A549 (cell line): ENCODE measurements at regions not wholly inside any gene's neighbourhood (a gene's known extent, or its start where the extent isn't known, plus 50 kb on each side); places are given as distances from the start of the nearest gene placed in this dataset.

Experiments
- ATAC-seq, 2 experiments: fragments of 200-7000 bp in 1 of 2; fragments of >200 bp in 1 of 2; cut with Nextera tagmentation in 1 of 2; cut with Tn5 transposase in 1 of 2; 3 replicates each; pipeline versions ENCODE4 v1.8.0 to v1.9.1; 2018 to 2020; ENCODE audit warnings: mild to moderate bottlenecking in 1 of 2, moderate library complexity in 1 of 2
- CTCF ChIA-PET: fragments of 300-600 bp; sonication (Branson Sonifier 250); formaldehyde crosslinking; extraction: SDS; loops from one replicate; lab custom pipeline; 2021; ENCODE audit warnings: antibody characterized with exemption, inconsistent platforms; lab: Yijun Ruan, JAX
- POLR2A ChIA-PET: fragments of 350-600 bp; formaldehyde crosslinking; extraction: SDS; loops from one replicate; lab custom pipeline; 2021; ENCODE audit warnings: antibody characterized with exemption, inconsistent platforms; lab: Yijun Ruan, JAX
- DNase-seq, 2 experiments: peaks; one replicate each; pipeline versions ENCODE4 v3.0.0 to v3.0.0-alpha.2; 2011 to 2016; ENCODE audit warnings: low read depth in 1 of 2, low spot score in 1 of 2
- FAIRE-seq: peaks from 2 replicates; lab custom pipeline; 2011; peaks lifted over from hg19 to GRCh38; lab: Jason Lieb, UNC
- H3K27ac ChIP-seq, 2 experiments: fragments of >200 bp; sonication (Bioruptor Twin); formaldehyde crosslinking; 3 replicates each; pipeline ENCODE4 v1.5.1; 2016 to 2017
- H3K4me1 ChIP-seq: fragments of >200 bp; sonication (Bioruptor Twin); formaldehyde crosslinking; 3 replicates; pipeline ENCODE4 v1.6.1; 2016
- H3K4me2 ChIP-seq: fragments of >200 bp; sonication (Bioruptor Twin); formaldehyde crosslinking; 3 replicates; pipeline ENCODE4 v1.6.1; 2016
- H3K4me3 ChIP-seq: fragments of >200 bp; sonication (Bioruptor Twin); formaldehyde crosslinking; 3 replicates; pipeline ENCODE4 v1.5.1; 2016
- H3K9me3 ChIP-seq: fragments of >200 bp; sonication (Bioruptor Twin); formaldehyde crosslinking; 3 replicates; pipeline ENCODE4 v1.6.1; 2016
- ATOH8 ChIP-seq: fragments of 250-450 bp; sonication (Bioruptor Pico); IDR thresholded peaks from 2 replicates; pipeline ENCODE4 v1.5.0; 2020; ENCODE audit warnings: low read depth, mild to moderate bottlenecking, moderate library complexity
- BCL3 ChIP-seq: fragments of >200 bp; sonication (Bioruptor Twin); formaldehyde crosslinking; IDR thresholded peaks from 3 replicates; pipeline ENCODE4 v1.6.1; 2016
- BHLHE40 ChIP-seq: IDR thresholded peaks from 2 replicates; pipeline ENCODE4 v1.6.1; 2012; ENCODE audit warnings: low read depth, low read length, inconsistent platforms
- CBX2 ChIP-seq: fragments of 200-600 bp; sonication (generic); IDR thresholded peaks from 2 replicates; pipeline ENCODE4 v1.6.1; 2016; ENCODE audit warnings: low read depth, mild to moderate bottlenecking, borderline replicate concordance
- CBX8 ChIP-seq: fragments of 200-600 bp; sonication (generic); IDR thresholded peaks from 2 replicates; pipeline ENCODE4 v1.6.1; 2016
- CEBPB ChIP-seq, 2 experiments: fragments of >200 bp in 1 of 2; sonication (Bioruptor Twin) in 1 of 2; formaldehyde crosslinking in 1 of 2; IDR thresholded peaks; 2 replicates each; pipeline ENCODE4 v1.6.1; 2012 to 2016
- CHD2 ChIP-seq: fragments of 150-350 bp; IDR thresholded peaks from 2 replicates; pipeline ENCODE4 v1.6.1; 2014; ENCODE audit warnings: low read length; ENCODE audit not compliant: partially characterized antibody
- CHD4 ChIP-seq: fragments of 200-600 bp; sonication (generic); IDR thresholded peaks from 2 replicates; pipeline ENCODE4 v1.6.1; 2016; ENCODE audit warnings: antibody characterized with exemption, mild to moderate bottlenecking, borderline replicate concordance
- CTCF ChIP-seq: fragments of >200 bp; sonication (Bioruptor Twin); formaldehyde crosslinking; IDR thresholded peaks from 3 replicates; pipeline ENCODE4 v1.5.1; 2016
- E2F6 ChIP-seq: IDR thresholded peaks from 2 replicates; pipeline ENCODE4 v1.6.1; 2012; ENCODE audit warnings: low read depth, borderline replicate concordance
- EHF ChIP-seq: fragments of 250-450 bp; sonication (Bioruptor Pico); IDR thresholded peaks from 2 replicates; pipeline ENCODE4 v1.5.0; 2020; ENCODE audit warnings: mild to moderate bottlenecking
- ELK1 ChIP-seq: fragments of 150-350 bp; IDR thresholded peaks from 2 replicates; pipeline ENCODE4 v1.6.1; 2014; ENCODE audit warnings: low read depth, mild to moderate bottlenecking, low read length
- EP300 ChIP-seq, 2 experiments: fragments of >200 bp; sonication (Bioruptor Twin); formaldehyde crosslinking; IDR thresholded peaks; 2 replicates in 1 of 2; 3 replicates in 1 of 2; pipeline ENCODE4 v1.6.1; 2016 to 2017
- HES2 ChIP-seq: fragments of >200 bp; sonication (Bioruptor Twin); formaldehyde crosslinking; IDR thresholded peaks from 2 replicates; pipeline ENCODE4 v1.6.1; 2016
- JUN ChIP-seq, 2 experiments: fragments of >200 bp; sonication (Bioruptor Twin); formaldehyde crosslinking; IDR thresholded peaks; 2 replicates in 1 of 2; 3 replicates in 1 of 2; pipeline ENCODE4 v1.6.1; 2016 to 2017
- JUNB ChIP-seq: fragments of >200 bp; sonication (Bioruptor Twin); formaldehyde crosslinking; IDR thresholded peaks from 2 replicates; pipeline ENCODE4 v1.6.1; 2016
- KDM1A ChIP-seq: fragments of 200-600 bp; sonication (generic); IDR thresholded peaks from 2 replicates; pipeline ENCODE4 v1.6.1; 2016; ENCODE audit warnings: low read depth, mild to moderate bottlenecking
- KDM5A ChIP-seq: fragments of 200-600 bp; sonication (generic); IDR thresholded peaks from 2 replicates; pipeline ENCODE4 v1.6.1; 2016; ENCODE audit warnings: antibody characterized with exemption, mild to moderate bottlenecking
- MAX ChIP-seq: IDR thresholded peaks from 2 replicates; pipeline ENCODE4 v1.6.1; 2012
- PBX3 ChIP-seq: IDR thresholded peaks from 2 replicates; pipeline ENCODE4 v1.6.1; 2012
- POLR2A ChIP-seq: IDR thresholded peaks from 2 replicates; pipeline ENCODE4 v1.6.1; 2012; ENCODE audit warnings: mild to moderate bottlenecking, low read length
- POLR2AphosphoS2 ChIP-seq: conservative IDR thresholded peaks from 2 replicates; pipeline ENCODE4 v1.6.1; 2012; ENCODE audit warnings: low read length, improper control_type of control experiment, inconsistent platforms
- RARB ChIP-seq: fragments of 250-450 bp; sonication (Bioruptor Pico); IDR thresholded peaks from 2 replicates; pipeline ENCODE4 v1.8.0; 2021; ENCODE audit warnings: mild to moderate bottlenecking, moderate library complexity
- RCOR1 ChIP-seq: fragments of 150-350 bp; IDR thresholded peaks from 2 replicates; pipeline ENCODE4 v1.6.1; 2014; ENCODE audit warnings: antibody characterized with exemption, low read length, low read depth
- RFX5 ChIP-seq: fragments of 450-650 bp; IDR thresholded peaks from 2 replicates; pipeline ENCODE4 v1.7.1; 2014; ENCODE audit warnings: antibody characterized with exemption, mild to moderate bottlenecking, moderate library complexity
- RNF2 ChIP-seq: fragments of 200-600 bp; sonication (generic); IDR thresholded peaks from 2 replicates; pipeline ENCODE4 v1.6.1; 2016; ENCODE audit warnings: low read depth, mild to moderate bottlenecking, antibody characterized with exemption, moderate library complexity, borderline replicate concordance
- SMC3 ChIP-seq: fragments of >200 bp; sonication (Bioruptor Twin); formaldehyde crosslinking; IDR thresholded peaks from 3 replicates; pipeline ENCODE4 v1.6.1; 2018; ENCODE audit warnings: inconsistent platforms
- ZSCAN20 ChIP-seq: fragments of 250-450 bp; sonication (Bioruptor Pico); IDR thresholded peaks from 2 replicates; pipeline ENCODE4 v1.8.0; 2022; ENCODE audit warnings: mild to moderate bottlenecking, moderate library complexity
- WGBS: methylation state at CpG from one replicate; pipeline ENCODE4 v1.1.6; 2017; ENCODE audit errors: missing lambda C conversion rate; 5-methylcytosine and 5-hydroxymethylcytosine counted together

- Histone ChIP-seq H3K9me3 (no peaks in the 10 kb centered on the region), H3K4me3 (no peak overlapping the region), H3K27ac (no peak overlapping the region), H3K4me1 (no peaks in the 10 kb centered on the region)
- DNase-seq (no peak), ATAC-seq (no peak), FAIRE-seq (no peak)
- 7% methylated on average over 1 of the region's 1 CpG for WGBS
- POLR2A ChIA-PET = no interaction called here
- TF ChIP-seq ELK1 = no peak
- TF ChIP-seq ATOH8 (CRISPR knock-in tag) = no peak
- no peak for TF ChIP-seq EHF
- no peak for TF ChIP-seq CHD2
- no peak for TF ChIP-seq POLR2AphosphoS2
- TF ChIP-seq KDM1A = no peak
- TF ChIP-seq E2F6 = no peak
- no peak for TF ChIP-seq JUN (IDR thresholded peaks at IDR 0.05)
- TF ChIP-seq EP300 (IDR thresholded peaks at IDR 0.05) = no peak
- TF ChIP-seq RCOR1 = no peak
- TF ChIP-seq BHLHE40 = no peak
- TF ChIP-seq HES2 = no peak
- no peak for TF ChIP-seq POLR2A
- TF ChIP-seq JUNB = no peak
- TF ChIP-seq, all 56 proteins: peak for 0
- H3K4me2 ChIP-seq = no peak overlapping the region
- CTCF ChIA-PET = no interaction called here
Observed at GRCh38 chr2:147548451-147548850, 296.4 kb upstream of the ACVR2A start.

GRCh38 chr2:147547440-147547839, 297.4 kb upstream of the ACVR2A start:
- Histone ChIP-seq H3K27ac (no peak overlapping the region), H3K4me3 (no peak overlapping the region), H3K4me1 (no peaks in the 10 kb centered on the region), H3K9me3 (no peaks in the 10 kb centered on the region), H3K4me2 (no peak overlapping the region)
- DNase-seq (no peak), ATAC-seq (no peak), FAIRE-seq (no peak)
- ChIA-PET POLR2A (no interaction called here), CTCF (no interaction called here)
- TF ChIP-seq KDM1A = no peak
- no peak for TF ChIP-seq BCL3
- TF ChIP-seq SMC3 = no peak
- TF ChIP-seq RARB (CRISPR knock-in tag) = no peak
- no peak for TF ChIP-seq JUN (IDR thresholded peaks at IDR 0.05)
- TF ChIP-seq RFX5 = no peak
- TF ChIP-seq CHD2 = no peak
- no peak for TF ChIP-seq CEBPB (IDR thresholded peaks at IDR 0.05)
- no peak for TF ChIP-seq CTCF
- TF ChIP-seq PBX3 = no peak
- TF ChIP-seq EP300 (IDR thresholded peaks at IDR 0.05) = no peak
- TF ChIP-seq KDM5A = no peak
- no peak for TF ChIP-seq MAX
- TF ChIP-seq RNF2 = no peak
- TF ChIP-seq CHD4 = no peak
- TF ChIP-seq CBX8 = no peak
- TF ChIP-seq POLR2AphosphoS2 = no peak
- no peak for TF ChIP-seq ZSCAN20 (CRISPR knock-in tag)
- TF ChIP-seq CBX2 = no peak
- 8% methylated on average over 1 of the region's 1 CpG for WGBS
